Stimulated activated CD8-positive, alpha-beta memory T cell treated with anti-CD3 and anti-CD28 coated beads, Interleukin-4, amount 100 ng/mL, for 24 hours (primary cell): ENCODE measurements at regions not wholly inside any gene's neighbourhood (a gene's known extent, or its start where the extent isn't known, plus 50 kb on each side); places are given as distances from the start of the nearest gene placed in this dataset.
"Not testable (repeated sequence)": the region's sequence is repeated elsewhere in the genome, so short reads cannot be mapped to it uniquely, and the experiment has no call there.

Experiments
- DNase-seq: peaks from one replicate; pipeline ENCODE4 v3.0.0-alpha.2; 2020; ENCODE audit warnings: low read depth

GRCh38 chr2:88860421-88861075, 169.1 kb downstream of the RPIA start:
- no peak for DNase-seq

- DNase-seq = no peak
Observed at GRCh38 chr2:88865801-88866371, 174.4 kb downstream of the RPIA start.

GRCh38 chr2:88866756-88867155, 175.3 kb downstream of the RPIA start:
- DNase-seq = no peak

GRCh38 chr2:88868861-88869260, 177.4 kb downstream of the RPIA start:
- DNase-seq = no peak

- DNase-seq = no peak
Observed at GRCh38 chr2:88870267-88870839, 178.9 kb downstream of the RPIA start.

GRCh38 chr2:88871336-88871735, 179.9 kb downstream of the RPIA start:
- DNase-seq = no peak

- DNase-seq = no peak
Observed at GRCh38 chr2:88873620-88874019, 182.1 kb downstream of the RPIA start.

GRCh38 chr2:88874063-88874657, 182.7 kb downstream of the RPIA start:
- no peak for DNase-seq

GRCh38 chr2:88875736-88876135, 184.3 kb downstream of the RPIA start:
- DNase-seq = no peak

GRCh38 chr2:88880441-88880953, 189.0 kb downstream of the RPIA start:
- no peak for DNase-seq

- DNase-seq = no peak
Observed at GRCh38 chr2:88885275-88885674, 193.8 kb downstream of the RPIA start.

GRCh38 chr2:88885679-88886416, 194.4 kb downstream of the RPIA start:
- no peak for DNase-seq

- not testable (repeated sequence) for DNase-seq
Observed at GRCh38 chr2:88887466-88887865, 196.0 kb downstream of the RPIA start.

GRCh38 chr2:88892207-88892606, 200.7 kb downstream of the RPIA start:
- DNase-seq = no peak

GRCh38 chr2:88892788-88893187, 201.3 kb downstream of the RPIA start:
- no peak for DNase-seq

- DNase-seq = no peak
Observed at GRCh38 chr2:88896971-88897370, 205.5 kb downstream of the RPIA start.

- no peak for DNase-seq
Observed at GRCh38 chr2:88897715-88898114, 206.2 kb downstream of the RPIA start.

- DNase-seq = no peak
Observed at GRCh38 chr2:88903749-88904353, 212.4 kb downstream of the RPIA start.

GRCh38 chr2:88913280-88913679, 221.8 kb downstream of the RPIA start:
- no peak for DNase-seq

- DNase-seq = no peak
Observed at GRCh38 chr2:88919087-88919738, 227.7 kb downstream of the RPIA start.

GRCh38 chr2:88920399-88920798, 228.9 kb downstream of the RPIA start:
- not testable (repeated sequence) for DNase-seq
